MV-4-11 (cell line): ENCODE measurements at regions not wholly inside any gene's neighbourhood (a gene's known extent, or its start where the extent isn't known, plus 50 kb on each side); places are given as distances from the start of the nearest gene placed in this dataset.

ENCODE experiments used
- DNase-seq: peaks from one replicate; lab custom pipeline; 2025; lab: John Stamatoyannopoulos, UW

DNA sequence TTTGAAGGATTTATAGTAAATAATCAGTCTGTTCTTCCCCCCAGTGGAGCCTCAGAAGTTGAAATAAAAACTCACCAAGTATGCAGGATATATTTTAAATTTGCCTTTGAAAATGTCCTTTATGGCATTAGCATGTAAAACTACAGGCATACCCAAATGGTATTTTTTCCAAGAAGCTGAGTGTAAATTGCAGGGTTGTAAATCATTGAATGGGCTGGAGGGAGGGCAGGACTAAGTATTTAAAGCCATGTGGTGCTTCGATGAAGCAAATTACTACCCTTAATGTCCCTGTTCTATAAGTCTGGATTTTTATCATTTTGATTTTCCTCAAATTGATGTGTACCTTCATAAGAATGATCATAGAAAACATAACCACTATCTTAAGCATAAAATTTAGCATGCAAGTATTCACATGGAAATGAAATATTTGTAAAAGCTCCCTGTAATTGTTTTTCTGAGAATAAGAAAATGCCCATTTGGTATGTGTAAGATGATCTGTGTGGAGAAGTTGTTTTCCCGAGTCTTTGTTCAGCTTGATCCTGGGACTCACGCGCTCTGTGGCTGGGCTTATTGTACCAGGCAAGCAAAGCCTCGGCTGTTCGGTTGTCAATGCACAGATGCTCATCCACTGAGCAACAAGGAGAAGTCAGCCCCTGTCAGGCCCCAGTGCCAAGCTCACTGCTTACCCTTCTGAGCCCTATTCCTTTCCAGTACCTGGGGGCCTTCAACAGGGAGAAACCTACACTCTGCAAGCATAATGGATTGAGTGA is 66.7 kb downstream of the CD164 start:
- no peak for DNase-seq

GRCh38 chr6:109314313-109314712 is 68.0 kb downstream of the CD164 start:
- no peak for DNase-seq

- no peak for DNase-seq
Measured at GRCh38 chr6:109313139-109313538, 69.1 kb downstream of the CD164 start.

- DNase-seq = no peak
Measured at GRCh38 chr6:109311471-109311870, 70.8 kb downstream of the CD164 start.

GRCh38 chr6:109309917-109310316 is 72.3 kb downstream of the CD164 start:
- no peak for DNase-seq

GRCh38 chr6:109308018-109308492 is 74.2 kb downstream of the CD164 start:
- DNase-seq = peak; percentile 92

- peak; percentile 10 for DNase-seq
Measured at GRCh38 chr6:109306733-109307132, 75.5 kb downstream of the CD164 start.

GRCh38 chr6:109305028-109305427 is 77.2 kb downstream of the CD164 start:
- no peak for DNase-seq

DNA sequence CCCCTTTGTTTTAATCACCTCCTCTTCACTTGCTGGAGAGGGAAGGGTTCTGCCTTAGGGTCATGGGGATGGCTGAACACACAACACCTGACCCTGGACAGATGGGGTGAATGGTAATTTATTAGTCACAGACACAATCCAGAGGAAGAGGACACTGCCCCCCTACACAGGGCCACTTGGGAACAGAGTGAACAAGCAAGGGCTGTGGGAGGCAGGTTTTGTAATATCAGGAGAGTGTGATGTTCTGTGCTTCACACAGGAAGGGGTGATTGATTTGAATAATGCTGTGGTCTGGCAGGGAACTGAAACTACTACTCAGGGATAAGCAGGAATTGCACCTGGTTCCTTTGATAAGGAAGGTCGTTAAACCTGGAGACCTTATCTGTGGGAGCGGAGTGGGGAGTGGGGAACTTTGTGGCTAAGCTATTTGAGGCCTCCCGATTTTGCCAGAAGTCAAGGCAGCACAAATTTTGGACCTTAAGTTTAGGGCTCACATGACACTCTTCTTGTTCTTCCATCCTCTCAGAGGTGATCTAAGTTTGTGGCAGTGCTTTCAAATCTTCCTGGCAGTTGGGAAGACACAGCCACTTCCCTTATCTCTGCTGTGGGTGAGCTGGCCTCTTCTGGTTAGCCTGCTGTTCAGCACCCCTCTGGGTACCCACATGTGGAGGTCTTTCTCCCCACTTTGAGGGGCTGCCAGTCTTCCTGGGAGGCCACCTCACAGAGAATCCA is 77.8 kb downstream of the CD164 start:
- DNase-seq = peak; percentile 80

DNA sequence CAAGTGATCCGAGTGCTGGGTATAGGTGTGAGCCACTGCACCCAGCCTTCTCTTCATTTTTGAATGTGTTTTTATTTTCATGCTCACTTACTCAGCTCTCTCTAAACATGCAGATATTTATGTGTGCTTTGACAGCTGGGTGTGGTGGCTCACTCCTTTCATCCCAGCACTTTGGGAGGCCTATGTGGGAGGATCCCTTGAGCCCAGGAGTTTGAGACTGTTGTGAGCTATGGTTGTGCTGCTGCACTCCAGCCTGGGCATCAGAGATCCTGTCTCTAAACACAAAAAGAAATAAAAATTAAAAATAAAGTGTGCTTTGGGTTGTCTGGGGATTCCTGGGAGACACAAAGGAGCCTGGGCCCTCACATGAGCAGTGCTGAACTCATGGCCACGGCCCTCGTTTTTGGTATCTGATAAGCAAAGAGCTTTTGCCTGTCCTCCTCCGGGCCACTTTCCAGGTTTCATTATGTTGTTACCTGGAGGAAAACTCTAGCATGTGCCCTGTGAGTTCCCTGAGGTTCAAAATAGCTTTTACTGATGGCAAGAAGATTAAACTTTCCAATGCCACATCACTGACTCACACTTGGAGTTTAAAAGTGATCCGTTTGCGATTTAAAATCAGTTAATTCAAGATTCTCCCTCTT is 78.5 kb downstream of the CD164 start:
- no peak for DNase-seq

DNA sequence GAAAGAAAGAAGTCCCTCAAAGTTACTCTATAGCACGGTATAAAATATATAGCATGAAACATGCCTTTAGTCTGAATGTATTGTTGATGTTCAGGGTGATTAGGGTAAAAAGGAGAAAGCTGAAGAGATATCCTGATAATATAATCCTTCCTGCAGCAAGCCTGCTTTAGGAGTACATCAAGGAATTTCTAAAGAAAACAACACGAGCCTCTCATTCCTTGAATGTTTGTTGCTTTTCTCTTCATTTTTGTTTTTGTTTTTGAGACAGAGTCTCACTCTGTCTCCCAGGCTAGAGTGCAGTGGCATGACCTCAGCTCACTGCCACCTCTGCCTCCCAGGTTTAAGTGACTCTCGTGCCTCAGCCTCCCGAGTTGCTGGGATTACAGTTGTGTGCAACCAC is 79.1 kb downstream of the CD164 start:
- DNase-seq = no peak

DNA sequence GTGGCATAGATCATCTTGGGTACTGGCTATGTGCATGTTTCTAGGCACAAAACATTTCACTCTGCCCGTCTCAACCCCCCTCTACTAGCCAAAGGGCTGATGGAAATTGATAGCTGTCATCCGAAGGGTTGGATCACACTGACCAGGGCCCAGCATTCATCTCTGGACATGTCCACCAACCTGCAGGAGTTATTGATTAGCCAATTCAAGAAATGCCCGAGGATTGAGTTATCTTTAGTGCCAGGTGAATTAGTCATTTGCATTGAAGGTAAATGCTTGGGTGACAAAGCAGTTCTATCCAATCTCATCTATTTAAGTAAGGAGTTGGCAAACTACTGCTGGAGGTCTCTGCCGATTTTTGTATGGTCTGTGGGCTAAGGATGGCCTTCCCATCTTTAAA is 80.1 kb downstream of the CD164 start:
- no peak for DNase-seq

GRCh38 chr6:109301418-109301817 is 80.8 kb downstream of the CD164 start:
- no peak for DNase-seq

DNA sequence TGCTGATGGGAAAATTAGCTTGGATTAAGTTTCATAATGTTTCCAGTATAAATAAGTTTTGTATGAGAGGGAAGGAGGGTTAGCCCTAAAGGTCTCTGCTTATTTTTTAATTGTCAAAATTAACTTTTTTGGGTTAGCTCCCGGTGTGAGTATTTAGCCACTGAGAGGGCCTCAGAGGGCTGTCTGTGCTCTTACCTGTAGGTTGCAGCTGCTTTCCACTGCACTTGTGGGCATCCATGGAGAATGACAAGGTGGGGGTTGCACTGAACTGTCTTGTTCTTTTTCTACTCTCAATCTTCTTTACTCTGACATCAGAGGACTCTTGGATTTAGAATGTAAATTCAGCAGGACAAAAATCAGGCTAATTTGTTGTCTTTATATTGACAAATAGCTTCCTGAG is 81.4 kb downstream of the CD164 start:
- no peak for DNase-seq

- peak; percentile 93 for DNase-seq
Measured at GRCh38 chr6:109299776-109300564, 82.3 kb downstream of the CD164 start.

GRCh38 chr6:109299265-109299607 is 83.0 kb downstream of the CD164 start:
- DNase-seq = no peak

DNA sequence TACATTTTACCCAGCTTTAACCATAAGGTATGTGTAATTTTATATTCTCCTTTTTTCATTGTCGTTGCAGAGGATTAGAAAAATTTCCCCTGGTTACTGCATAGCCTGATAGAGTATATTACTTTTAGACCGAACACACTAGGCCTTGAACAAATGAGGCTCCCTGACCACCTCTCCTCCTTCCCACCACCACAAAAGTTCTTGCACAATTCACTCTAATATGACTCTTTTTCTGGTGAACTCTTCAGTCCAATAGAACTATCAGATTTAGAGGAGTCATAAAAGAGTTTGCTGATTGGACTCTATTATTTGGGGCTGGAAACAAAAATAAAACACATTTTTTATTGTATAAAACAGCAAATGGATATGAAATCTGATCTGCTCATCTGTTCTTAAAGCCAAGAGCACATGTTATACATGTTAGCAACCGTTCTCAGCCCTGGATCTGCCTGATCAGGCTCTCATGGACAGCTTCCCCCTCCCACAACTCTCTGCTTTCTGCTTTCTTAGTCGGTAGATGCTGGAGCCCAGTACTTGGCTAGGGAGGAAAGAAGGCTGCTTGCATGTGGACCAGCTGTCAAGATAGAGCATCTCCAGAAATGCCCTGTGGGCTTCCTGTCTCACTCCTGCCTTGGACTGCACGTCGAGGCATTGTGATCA is 83.5 kb downstream of the CD164 start:
- DNase-seq = peak; percentile 54

DNA sequence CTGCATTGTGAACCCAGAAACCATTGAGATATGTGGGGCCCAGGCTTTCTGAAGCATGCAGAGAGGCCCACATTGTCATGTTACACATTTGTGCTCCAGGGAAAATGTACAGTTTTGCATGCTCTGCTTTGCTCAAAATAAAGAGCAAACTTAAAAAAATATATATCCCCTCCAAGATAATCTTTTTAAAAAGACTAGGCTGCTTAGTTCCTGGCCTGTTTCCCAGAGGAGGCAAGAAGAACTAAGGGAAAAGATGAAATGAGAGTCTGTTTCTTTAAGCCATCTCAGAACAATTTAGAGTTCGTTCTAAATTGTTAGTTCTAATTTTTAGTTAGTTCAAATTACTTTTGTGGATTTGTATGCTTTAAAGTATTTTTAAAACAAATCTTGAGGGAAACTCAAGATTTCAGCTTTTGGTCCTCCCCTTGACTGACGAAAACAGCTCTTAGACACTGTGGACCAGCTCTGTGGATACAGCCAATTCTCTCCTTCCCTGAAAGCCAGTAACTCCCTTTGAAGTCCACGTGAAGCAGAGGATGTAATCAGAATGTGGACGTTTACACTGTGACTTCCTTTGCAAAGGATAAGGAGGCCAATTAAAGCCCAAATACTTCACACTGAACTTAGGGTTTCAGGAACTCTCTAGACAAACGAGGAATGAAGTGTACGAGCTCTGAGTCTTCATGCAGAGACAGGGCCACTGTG is 84.7 kb downstream of the CD164 start:
- DNase-seq = no peak

GRCh38 chr6:109296971-109297372 is 85.3 kb downstream of the CD164 start:
- no peak for DNase-seq

GRCh38 chr6:109296452-109296851 is 85.8 kb downstream of the CD164 start:
- DNase-seq = no peak

- DNase-seq = no peak
Measured at GRCh38 chr6:109295774-109296156, 86.5 kb downstream of the CD164 start.
